IMR-90 (cell line): ENCODE measurements at regions not wholly inside any gene's neighbourhood (a gene's known extent, or its start where the extent isn't known, plus 50 kb on each side); places are given as distances from the start of the nearest gene placed in this dataset.

Experiments used
- ATAC-seq: fragments of 200-7000 bp; cut with Tn5 transposase; 2 replicates; pipeline ENCODE4 v1.9.1; 2020; ENCODE audit warnings: low read depth, mild to moderate bottlenecking, moderate library complexity
- BruUV-seq: library from RNA; stranded (reverse); fragments of 400-500 nt; replicated peaks from 2 replicates; lab custom pipeline; 2021; lab: Mats Ljungman, UMichigan
- CTCF ChIA-PET: fragments of 300-600 bp; formaldehyde crosslinking; extraction: SDS; loops from one replicate; lab custom pipeline; 2021; ENCODE audit warnings: antibody characterized with exemption; lab: Yijun Ruan, JAX
- POLR2A ChIA-PET: fragments of 300-600 bp; sonication (Branson Sonifier 250); formaldehyde crosslinking; loops from one replicate; lab custom pipeline; 2022; ENCODE audit warnings: antibody characterized with exemption; ENCODE audit not compliant: unreplicated experiment; lab: Charles Lee
- DNase-seq: peaks from one replicate; pipeline ENCODE4 v3.0.0; 2013
- H2AFZ ChIP-seq: replicated peaks from 2 replicates; pipeline ENCODE3; 2013; ENCODE audit warnings: low read length, mild to moderate bottlenecking; ENCODE audit not compliant: poor library complexity
- H2AK5ac ChIP-seq: 2 replicates; pipeline ENCODE4 v1.6.1; 2013; ENCODE audit warnings: low read depth, low read length, inconsistent platforms
- H2AK9ac ChIP-seq: replicated peaks from 2 replicates; pipeline ENCODE3; 2013; ENCODE audit warnings: mild to moderate bottlenecking, low read depth, low read length, moderate library complexity; ENCODE audit not compliant: poor library complexity
- H2BK120ac ChIP-seq: 2 replicates; pipeline ENCODE4 v1.6.1; 2013; ENCODE audit warnings: low read depth, low read length, inconsistent platforms
- H2BK15ac ChIP-seq: 3 replicates; pipeline ENCODE4 v1.6.1; 2013; ENCODE audit warnings: low read depth, low read length, inconsistent platforms
- H2BK20ac ChIP-seq: 2 replicates; pipeline ENCODE4 v1.6.1; 2013; ENCODE audit warnings: low read depth, mild to moderate bottlenecking, inconsistent platforms, low read length, moderate library complexity
- H2BK5ac ChIP-seq: 2 replicates; pipeline ENCODE4 v1.6.1; 2013; ENCODE audit warnings: mild to moderate bottlenecking, low read depth, low read length, inconsistent platforms; ENCODE audit not compliant: poor library complexity, severe bottlenecking
- H3K14ac ChIP-seq: replicated peaks from 2 replicates; pipeline ENCODE4 v1.6.1; 2013; ENCODE audit warnings: low read depth, low read length, inconsistent platforms
- H3K18ac ChIP-seq: 2 replicates; pipeline ENCODE4 v1.6.1; 2013; ENCODE audit warnings: low read depth, low read length, control low read depth
- H3K23ac ChIP-seq: 2 replicates; pipeline ENCODE4 v1.6.1; 2013; ENCODE audit warnings: low read depth, low read length, inconsistent platforms
- H3K27ac ChIP-seq: 2 replicates; pipeline ENCODE4 v1.5.1; 2013; ENCODE audit warnings: mild to moderate bottlenecking, control low read depth, low read length; ENCODE audit not compliant: insufficient read depth
- H3K27me3 ChIP-seq: 2 replicates; pipeline ENCODE4 v1.6.1; 2013; ENCODE audit warnings: low read length; ENCODE audit not compliant: control insufficient read depth, insufficient read depth
- H3K36me3 ChIP-seq: 2 replicates; pipeline ENCODE4 v1.6.1; 2013; ENCODE audit warnings: low read length, mixed read lengths; ENCODE audit not compliant: control insufficient read depth, insufficient read depth
- H3K4ac ChIP-seq: 2 replicates; pipeline ENCODE4 v1.6.1; 2013; ENCODE audit warnings: low read depth, low read length, inconsistent platforms
- H3K4me1 ChIP-seq: 2 replicates; pipeline ENCODE4 v1.6.1; 2013; ENCODE audit warnings: low read length, mixed read lengths; ENCODE audit not compliant: control insufficient read depth, insufficient read depth
- H3K4me2 ChIP-seq: 2 replicates; pipeline ENCODE4 v1.6.1; 2013; ENCODE audit warnings: low read depth, mild to moderate bottlenecking, control low read depth, low read length, moderate library complexity
- H3K4me3 ChIP-seq: 2 replicates; pipeline ENCODE4 v1.5.1; 2013; ENCODE audit warnings: low read depth, mild to moderate bottlenecking, control low read depth, low read length, moderate library complexity; ENCODE audit not compliant: insufficient read depth
- H3K56ac ChIP-seq: 2 replicates; pipeline ENCODE4 v1.6.1; 2013; ENCODE audit warnings: low read length, inconsistent platforms; ENCODE audit not compliant: insufficient read depth; ENCODE audit errors: extremely low read depth
- H3K79me1 ChIP-seq, 2 experiments: 2 replicates each; pipeline ENCODE4 v1.6.1; 2013; ENCODE audit warnings: low read length in 2 of 2, inconsistent platforms in 1 of 2, low read depth in 1 of 2
- H3K9ac ChIP-seq: 2 replicates; pipeline ENCODE4 v1.6.1; 2013; ENCODE audit warnings: low read depth, low read length, control low read depth
- H3K9me1 ChIP-seq: 2 replicates; pipeline ENCODE4 v1.6.1; 2013; ENCODE audit warnings: low read length, inconsistent platforms; ENCODE audit not compliant: insufficient read depth
- H3K9me3 ChIP-seq: 2 replicates; pipeline ENCODE4 v1.6.1; 2013; ENCODE audit warnings: low read length; ENCODE audit not compliant: control insufficient read depth, insufficient read depth
- H4K20me1 ChIP-seq: 2 replicates; pipeline ENCODE4 v1.6.1; 2013; ENCODE audit warnings: low read length, inconsistent platforms; ENCODE audit not compliant: insufficient read depth
- H4K5ac ChIP-seq: 2 replicates; pipeline ENCODE4 v1.6.1; 2013; ENCODE audit warnings: mild to moderate bottlenecking, low read depth, low read length, control low read depth
- H4K8ac ChIP-seq, 2 experiments: 2 replicates each; pipeline ENCODE4 v1.6.1; 2013; ENCODE audit warnings: low read depth in 2 of 2, low read length in 2 of 2, control low read depth in 1 of 2, inconsistent platforms in 1 of 2
- H4K91ac ChIP-seq: 2 replicates; pipeline ENCODE4 v1.6.1; 2013; ENCODE audit warnings: low read depth, low read length, inconsistent platforms; ENCODE audit not compliant: insufficient read depth
- BHLHE40 ChIP-seq: fragments of 150-350 bp; IDR thresholded peaks from 2 replicates; pipeline ENCODE4 v1.6.1; 2016; ENCODE audit warnings: mild to moderate bottlenecking, low read depth, low read length
- FOS ChIP-seq: fragments of 150-350 bp; IDR thresholded peaks from 2 replicates; pipeline ENCODE4 v1.6.1; 2016; ENCODE audit warnings: low read depth, low read length
- MAFK ChIP-seq: IDR thresholded peaks from 2 replicates; pipeline ENCODE4 v1.6.1; 2012; ENCODE audit warnings: low read depth, low read length, improper control_type of control experiment
- MAZ ChIP-seq: IDR thresholded peaks from 2 replicates; pipeline ENCODE4 v1.6.1; 2012; ENCODE audit warnings: low read depth, mild to moderate bottlenecking, low read length, improper control_type of control experiment, moderate library complexity, borderline replicate concordance
- MXI1 ChIP-seq: IDR thresholded peaks from 2 replicates; pipeline ENCODE4 v1.6.1; 2012; ENCODE audit warnings: low read depth, mild to moderate bottlenecking, low read length, moderate library complexity, borderline replicate concordance
- NFE2L2 ChIP-seq: fragments of 150-350 bp; IDR thresholded peaks from 2 replicates; pipeline ENCODE4 v1.6.1; 2016; ENCODE audit warnings: low read depth, mild to moderate bottlenecking, low read length
- RAD21 ChIP-seq: IDR thresholded peaks from 2 replicates; pipeline ENCODE4 v1.6.1; 2012; ENCODE audit warnings: low read length, improper control_type of control experiment
- RCOR1 ChIP-seq: IDR thresholded peaks from 2 replicates; pipeline ENCODE4 v1.6.1; 2012; ENCODE audit warnings: mild to moderate bottlenecking, low read length, improper control_type of control experiment; ENCODE audit not compliant: insufficient replicate concordance
- SMC3 ChIP-seq: fragments of 150-350 bp; IDR thresholded peaks from 2 replicates; pipeline ENCODE4 v1.6.1; 2016; ENCODE audit warnings: low read depth, mild to moderate bottlenecking, antibody characterized with exemption, low read length, moderate library complexity
- USF2 ChIP-seq: fragments of 150-350 bp; IDR thresholded peaks from 2 replicates; pipeline ENCODE4 v1.6.1; 2017; ENCODE audit warnings: mild to moderate bottlenecking, antibody characterized with exemption, low read length, low read depth
- WGBS, 2 experiments: methylation state at CpG; one replicate each; pipeline versions ENCODE4 v1.1.5 to v1.1.7; 2013; ENCODE audit warnings: missing lambda C conversion rate in 2 of 2; ENCODE audit not compliant: insufficient read length in 1 of 2; ENCODE audit errors: extremely low coverage in 2 of 2; 5-methylcytosine and 5-hydroxymethylcytosine counted together
- dilution Hi-C: fragments of 300-500 bp; cut with HindIII; formaldehyde crosslinking; loops from one replicate; pipeline ENCODE4 v1.14.3; 2018; ENCODE audit warnings: low sequenced_read_pairs; ENCODE audit not compliant: unreplicated experiment
- in situ Hi-C: fragments of 300-500 bp; cut with MboI; formaldehyde crosslinking; loops from 3 replicates; pipeline ENCODE4 v1.14.3; 2019; ENCODE audit warnings: low sequenced_read_pairs, inconsistent platforms, mixed read lengths
- intact Hi-C: fragments of 100-400 bp; cut with micrococcal nuclease; formaldehyde crosslinking; loops from 2 replicates; pipeline ENCODE4 v1.10.0; 2022
- TF ChIP-seq, protein P1 (sequence below): fragments of 150-350 bp; IDR thresholded peaks from 2 replicates; pipeline ENCODE4 v1.6.1; 2016; ENCODE audit warnings: low read depth, mild to moderate bottlenecking, low read length, moderate library complexity, borderline replicate concordance
- TF ChIP-seq, protein P2 (sequence below): conservative IDR thresholded peaks from 2 replicates; pipeline ENCODE4 v1.5.1; 2012; ENCODE audit warnings: mild to moderate bottlenecking, low read depth, low read length, improper control_type of control experiment

GRCh38 chr3:40886660-40887425, 312.5 kb upstream of the CTNNB1 start:
- intact Hi-C loops = no loop called here
- BruUV-seq = no TSS peak
- no peak for ATAC-seq
- no peaks in the 10 kb centered on the region for H3K27me3 ChIP-seq
- no peak overlapping the region for H4K5ac ChIP-seq
- POLR2A ChIA-PET = no interaction called here
- CTCF ChIA-PET = interaction anchor here (0.6 kb wide), 1 partner anchor 739 kb away, joined by 3 read pairs; no protein-coding TSS in a partner anchor
- no peak overlapping the region for H3K14ac ChIP-seq
- H2BK5ac ChIP-seq = no peak overlapping the region
- H3K9me3 ChIP-seq = peaks cover 8% of the 10 kb centered on the region
- no peak overlapping the region for H4K91ac ChIP-seq
- no peak overlapping the region for H2AFZ ChIP-seq
- no peak overlapping the region for H3K4ac ChIP-seq
- no CpG with 5 or more reads among the region's 8 CpGs for WGBS, 2 experiments
- no peak overlapping the region for H3K9ac ChIP-seq
- H3K4me2 ChIP-seq = no peak overlapping the region
- no peaks in the 10 kb centered on the region for H3K4me1 ChIP-seq
- no peak for TF ChIP-seq MAZ
- TF ChIP-seq BHLHE40 = no peak
- TF ChIP-seq RAD21 = no peak
- TF ChIP-seq NFE2L2 = no peak
- TF ChIP-seq, protein P1, sequence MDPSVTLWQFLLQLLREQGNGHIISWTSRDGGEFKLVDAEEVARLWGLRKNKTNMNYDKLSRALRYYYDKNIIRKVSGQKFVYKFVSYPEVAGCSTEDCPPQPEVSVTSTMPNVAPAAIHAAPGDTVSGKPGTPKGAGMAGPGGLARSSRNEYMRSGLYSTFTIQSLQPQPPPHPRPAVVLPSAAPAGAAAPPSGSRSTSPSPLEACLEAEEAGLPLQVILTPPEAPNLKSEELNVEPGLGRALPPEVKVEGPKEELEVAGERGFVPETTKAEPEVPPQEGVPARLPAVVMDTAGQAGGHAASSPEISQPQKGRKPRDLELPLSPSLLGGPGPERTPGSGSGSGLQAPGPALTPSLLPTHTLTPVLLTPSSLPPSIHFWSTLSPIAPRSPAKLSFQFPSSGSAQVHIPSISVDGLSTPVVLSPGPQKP = no peak
- TF ChIP-seq RCOR1 = no peak
- TF ChIP-seq SMC3 = no peak
- no peak for TF ChIP-seq FOS
- no peak for TF ChIP-seq MXI1
- TF ChIP-seq, protein P2, sequence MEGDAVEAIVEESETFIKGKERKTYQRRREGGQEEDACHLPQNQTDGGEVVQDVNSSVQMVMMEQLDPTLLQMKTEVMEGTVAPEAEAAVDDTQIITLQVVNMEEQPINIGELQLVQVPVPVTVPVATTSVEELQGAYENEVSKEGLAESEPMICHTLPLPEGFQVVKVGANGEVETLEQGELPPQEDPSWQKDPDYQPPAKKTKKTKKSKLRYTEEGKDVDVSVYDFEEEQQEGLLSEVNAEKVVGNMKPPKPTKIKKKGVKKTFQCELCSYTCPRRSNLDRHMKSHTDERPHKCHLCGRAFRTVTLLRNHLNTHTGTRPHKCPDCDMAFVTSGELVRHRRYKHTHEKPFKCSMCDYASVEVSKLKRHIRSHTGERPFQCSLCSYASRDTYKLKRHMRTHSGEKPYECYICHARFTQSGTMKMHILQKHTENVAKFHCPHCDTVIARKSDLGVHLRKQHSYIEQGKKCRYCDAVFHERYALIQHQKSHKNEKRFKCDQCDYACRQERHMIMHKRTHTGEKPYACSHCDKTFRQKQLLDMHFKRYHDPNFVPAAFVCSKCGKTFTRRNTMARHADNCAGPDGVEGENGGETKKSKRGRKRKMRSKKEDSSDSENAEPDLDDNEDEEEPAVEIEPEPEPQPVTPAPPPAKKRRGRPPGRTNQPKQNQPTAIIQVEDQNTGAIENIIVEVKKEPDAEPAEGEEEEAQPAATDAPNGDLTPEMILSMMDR = no peak
- TF ChIP-seq MAFK = no peak
- no peak for TF ChIP-seq USF2
- H3K4me3 ChIP-seq = no peak overlapping the region
- no peak overlapping the region for H2BK120ac ChIP-seq
- no peak overlapping the region for H2AK5ac ChIP-seq
- no peak overlapping the region for H4K8ac ChIP-seq
- no peak overlapping the region for H3K18ac ChIP-seq
- no peak overlapping the region for H3K27ac ChIP-seq
- no peak overlapping the region for H2BK20ac ChIP-seq
- DNase-seq = no peak
- H2BK15ac ChIP-seq = no peak overlapping the region
- in situ Hi-C loops = no loop called here
- dilution Hi-C loops = no loop called here
- H3K23ac ChIP-seq = no peak overlapping the region
- H3K79me1 ChIP-seq = no peaks in the 10 kb centered on the region
- H4K20me1 ChIP-seq = no peaks in the 10 kb centered on the region
- H2AK9ac ChIP-seq = no peak overlapping the region
- H3K36me3 ChIP-seq = no peaks in the 10 kb centered on the region
- no peak overlapping the region for H3K56ac ChIP-seq
- no peaks in the 10 kb centered on the region for H3K9me1 ChIP-seq
